Astrocyte (in vitro differentiated cells and primary cell): ENCODE measurements at regions not wholly inside any gene's neighbourhood (a gene's known extent, or its start where the extent isn't known, plus 50 kb on each side); places are given as distances from the start of the nearest gene placed in this dataset.

Experiments used
- DNase-seq: peaks from one replicate; pipeline ENCODE4 v3.0.0-alpha.2; 2010; ENCODE audit warnings: low read depth
- FAIRE-seq: peaks from 2 replicates; lab custom pipeline; 2011; peaks lifted over from hg19 to GRCh38; lab: Jason Lieb, UNC
- H2AFZ ChIP-seq: 2 replicates; pipeline ENCODE4 v1.6.0; 2012; ENCODE audit warnings: low read depth, low read length, inconsistent platforms
- H3K27ac ChIP-seq: 2 replicates; pipeline ENCODE4 v1.5.1; 2011; ENCODE audit warnings: low read depth, low read length, inconsistent platforms
- H3K27me3 ChIP-seq: 2 replicates; pipeline ENCODE4 v1.6.0; 2011; ENCODE audit warnings: low read length, inconsistent platforms; ENCODE audit not compliant: insufficient read depth
- H3K36me3 ChIP-seq: 2 replicates; pipeline ENCODE4 v1.5.1; 2011; ENCODE audit warnings: low read length, inconsistent platforms; ENCODE audit not compliant: insufficient read depth
- H3K4me1 ChIP-seq: 2 replicates; pipeline ENCODE4 v1.5.1; 2011; ENCODE audit warnings: low read length, inconsistent platforms; ENCODE audit not compliant: insufficient read depth
- H3K4me2 ChIP-seq: 2 replicates; pipeline ENCODE4 v1.6.0; 2012; ENCODE audit warnings: low read length, inconsistent platforms
- H3K4me3 ChIP-seq: 2 replicates; pipeline ENCODE4 v1.5.1; 2011; ENCODE audit warnings: low read depth, mild to moderate bottlenecking, low read length, inconsistent platforms; ENCODE audit not compliant: insufficient read depth
- H3K79me2 ChIP-seq: 2 replicates; pipeline ENCODE4 v1.6.0; 2012; ENCODE audit warnings: mild to moderate bottlenecking, low read length, inconsistent platforms; ENCODE audit not compliant: insufficient read depth
- H3K9ac ChIP-seq: 2 replicates; pipeline ENCODE4 v1.6.0; 2012; ENCODE audit warnings: mild to moderate bottlenecking, low read length, inconsistent platforms
- H3K9me3 ChIP-seq: 2 replicates; pipeline ENCODE4 v1.5.1; 2012; ENCODE audit warnings: low read depth, mild to moderate bottlenecking, low read length, inconsistent platforms; ENCODE audit not compliant: insufficient read depth
- H4K20me1 ChIP-seq: 2 replicates; pipeline ENCODE4 v1.6.0; 2012; ENCODE audit warnings: low read length, inconsistent platforms; ENCODE audit not compliant: insufficient read depth
- H3K27ac Mint-ChIP-seq: one replicate; pipeline ENCODE4 v1.8.0; 2021; ENCODE audit warnings: mild to moderate bottlenecking, mixed read lengths; ENCODE audit not compliant: unreplicated experiment
- H3K27me3 Mint-ChIP-seq: one replicate; pipeline ENCODE4 v1.8.0; 2021; ENCODE audit warnings: low read depth, mixed read lengths; ENCODE audit not compliant: unreplicated experiment
- H3K36me3 Mint-ChIP-seq: one replicate; pipeline ENCODE4 v1.8.0; 2021; ENCODE audit warnings: low read depth, mixed read lengths; ENCODE audit not compliant: unreplicated experiment
- H3K4me1 Mint-ChIP-seq: one replicate; pipeline ENCODE4 v1.8.0; 2021; ENCODE audit warnings: low read depth, mixed read lengths; ENCODE audit not compliant: unreplicated experiment
- H3K4me3 Mint-ChIP-seq: one replicate; pipeline ENCODE4 v1.8.0; 2021; ENCODE audit warnings: mild to moderate bottlenecking, moderate library complexity, mixed read lengths; ENCODE audit not compliant: unreplicated experiment
- H3K9me3 Mint-ChIP-seq: one replicate; pipeline ENCODE4 v1.8.0; 2021; ENCODE audit warnings: mild to moderate bottlenecking, mixed read lengths; ENCODE audit not compliant: unreplicated experiment
- CTCF ChIP-seq: IDR thresholded peaks from 2 replicates; pipeline ENCODE4 v1.5.1; 2011; ENCODE audit warnings: low read depth, mild to moderate bottlenecking, inconsistent platforms, low read length, moderate library complexity; ENCODE audit not compliant: insufficient read depth
- EZH2 ChIP-seq: IDR thresholded peaks from 2 replicates; pipeline ENCODE4 v1.6.1; 2012; ENCODE audit warnings: mild to moderate bottlenecking, low read length, inconsistent platforms; ENCODE audit not compliant: insufficient read depth

- Histone ChIP-seq H3K4me2 (no peak overlapping the region), H3K9me3 (no peaks in the 10 kb centered on the region), H3K4me1 (no peaks in the 10 kb centered on the region), H2AFZ (no peak overlapping the region), H3K4me3 (no peak overlapping the region), H3K36me3 (no peaks in the 10 kb centered on the region), H4K20me1 (no peaks in the 10 kb centered on the region), H3K79me2 (no peaks in the 10 kb centered on the region), H3K27ac (no peak overlapping the region), H3K27me3 (no peaks in the 10 kb centered on the region), H3K9ac (no peak overlapping the region)
- Mint-ChIP-seq H3K27ac (no peak overlapping the region), H3K4me3 (no peak overlapping the region), H3K27me3 (peaks cover 23% of the 10 kb centered on the region), H3K4me1 (peaks cover 1% of the 10 kb centered on the region), H3K36me3 (no peaks in the 10 kb centered on the region), H3K9me3 (peaks cover 5% of the 10 kb centered on the region)
- TF ChIP-seq EZH2, result no peak
- no peak for TF ChIP-seq CTCF
- DNase-seq, result no peak
- no peak for FAIRE-seq
These were observed 185.5 kb downstream of the MYCN start for GRCh38 chr2:16125614-16126516.

GRCh38 chr2:16124881-16125613 is 184.7 kb downstream of the MYCN start:
- Histone ChIP-seq H3K9ac (no peak overlapping the region), H3K27me3 (no peaks in the 10 kb centered on the region), H3K4me3 (no peak overlapping the region), H2AFZ (no peak overlapping the region), H3K4me2 (no peak overlapping the region), H4K20me1 (no peaks in the 10 kb centered on the region), H3K36me3 (no peaks in the 10 kb centered on the region), H3K79me2 (no peaks in the 10 kb centered on the region), H3K4me1 (no peaks in the 10 kb centered on the region), H3K27ac (no peak overlapping the region), H3K9me3 (peaks cover 3% of the 10 kb centered on the region)
- Mint-ChIP-seq H3K4me1 (peaks cover 1% of the 10 kb centered on the region), H3K27me3 (peaks cover 22% of the 10 kb centered on the region), H3K27ac (no peak overlapping the region), H3K9me3 (peaks cover 5% of the 10 kb centered on the region), H3K4me3 (no peak overlapping the region), H3K36me3 (no peaks in the 10 kb centered on the region)
- no peak for DNase-seq
- FAIRE-seq, result no peak
- no peak for TF ChIP-seq EZH2
- no peak for TF ChIP-seq CTCF
